ENCODE measurements at regions not wholly inside any gene's neighbourhood (a gene's known extent, or its start where the extent isn't known, plus 50 kb on each side); places are given as distances from the start of the nearest gene placed in this dataset.

GRCh38 chr1:58857680-58858673 is 74.1 kb upstream of the JUN start:
- no peak overlapping the region for H2AFZ ChIP-seq (ENCODE audit: low read length)
- no peak for TF ChIP-seq FOSL1 (IDR thresholded peaks at IDR 0.05; ENCODE audit: insufficient read depth, low read depth, low read length)
- no peak for TF ChIP-seq CBX8 (IDR thresholded peaks at IDR 0.05; ENCODE audit: borderline replicate concordance, low read depth, low read length)
- TF ChIP-seq CBX5 (IDR thresholded peaks at IDR 0.05; ENCODE audit: low read depth, low read length): no peak
- TF ChIP-seq TBP (IDR thresholded peaks at IDR 0.05; ENCODE audit: low read depth, low read length): no peak

More at GRCh38 chr1:58857680-58858673, 74.1 kb upstream of the JUN start:
- H2BK12ac ChIP-seq (ENCODE audit: low read depth, low read length): peak overlapping the region; percentile 21; the same call in 1 of the 2 replicates
- no peak overlapping the region for H4K91ac ChIP-seq (replicated peaks; ENCODE audit: insufficient read length, low read length)
- no peak overlapping the region for H3K23ac ChIP-seq (ENCODE audit: insufficient read length)
- no peaks in the 10 kb centered on the region for H4K20me1 ChIP-seq (replicated peaks in 1 of 2; ENCODE audit: control insufficient read depth in 1 of 2, insufficient read depth in 2 of 2, low read length in 2 of 2)
- DNase-seq (ENCODE audit: low read depth in 1 of 2, low spot score in 2 of 2) (no peak), FAIRE-seq (no peak)
- no peak overlapping the region for H3K9ac ChIP-seq (replicated peaks in 1 of 4; ENCODE audit: extremely low read depth in 1 of 4, low read depth in 3 of 4, low read length in 3 of 4)
- H3K4me3 ChIP-seq (ENCODE audit: extremely low read depth in 1 of 4, insufficient read depth in 2 of 4, low read depth in 3 of 4, low read length in 4 of 4): no peak overlapping the region
- ChIA-PET CTCF (ENCODE audit: partially characterized antibody) (interaction anchor here (1.1 to 1.6 kb wide), 5 partner anchors 11 to 448 kb away, joined by 3 to 4 read pairs (median 3); no protein-coding TSS in a partner anchor), POLR2A (ENCODE audit: partially characterized antibody) (interaction anchor here (1.2 kb wide), 1 partner anchor 17 kb away, joined by 3 read pairs; no protein-coding TSS in a partner anchor)
- no peak overlapping the region for H2BK20ac ChIP-seq (ENCODE audit: low read length)
- H3K27me3 ChIP-seq (replicated peaks in 1 of 4; ENCODE audit: control insufficient read depth in 3 of 4, extremely low read depth in 1 of 4, insufficient read depth in 3 of 4, low read length in 3 of 4): peaks cover 0 to 2% (median 0%) of the 10 kb centered on the region in 4 experiments; a peak in 1 of 7 replicates
- no peaks in the 10 kb centered on the region for H3K36me3 ChIP-seq (ENCODE audit: control insufficient read depth in 2 of 4, insufficient read depth in 4 of 4, low read length in 3 of 4)
- H2BK120ac ChIP-seq (replicated peaks; ENCODE audit: low read depth, low read length): no peak overlapping the region
- no peak overlapping the region for H3K27ac ChIP-seq (ENCODE audit: low read depth, low read length)
- H3K79me1 ChIP-seq (ENCODE audit: low read depth, low read length): no peaks in the 10 kb centered on the region
- H2BK5ac ChIP-seq (ENCODE audit: low read depth, low read length): no peak overlapping the region
- H3K4me2 ChIP-seq (ENCODE audit: insufficient read depth in 1 of 2, low read depth in 2 of 2, low read length in 2 of 2): no peak overlapping the region
- H3K14ac ChIP-seq (ENCODE audit: insufficient read length): no peak overlapping the region
- no peak overlapping the region for H2AK5ac ChIP-seq (ENCODE audit: low read depth, low read length)
- peaks cover 0 to 12% (median 5%) of the 10 kb centered on the region in 4 experiments; a peak in 4 of 7 replicates for H3K4me1 ChIP-seq (replicated peaks in 1 of 4; ENCODE audit: control insufficient read depth in 3 of 4, insufficient read depth in 4 of 4, low read length in 3 of 4)
- H3K18ac ChIP-seq (ENCODE audit: extremely low read depth, low read length): no peak overlapping the region
- H3K79me2 ChIP-seq (ENCODE audit: control insufficient read depth in 1 of 2, insufficient read depth in 2 of 2, low read length in 2 of 2): no peaks in the 10 kb centered on the region
- no peaks in the 10 kb centered on the region for H3K9me3 ChIP-seq (ENCODE audit: insufficient read depth in 2 of 2, low read depth in 1 of 2, low read length in 1 of 2)
- no peak overlapping the region for H4K8ac ChIP-seq (ENCODE audit: extremely low read depth, insufficient read depth, low read length)
- no peak overlapping the region for H3K4ac ChIP-seq (replicated peaks; ENCODE audit: insufficient read length, low read depth, low read length)
- WGBS, 2 experiments (ENCODE audit: extremely low coverage in 1 of 2, insufficient coverage in 1 of 2, insufficient read length in 1 of 2, insufficient replicate concordance in 2 of 2, low coverage in 1 of 2, low lambda C conversion rate in 2 of 2, missing lambda C conversion rate in 1 of 2): 84% methylated on average over 3 of the region's 3 CpGs; no CpG with 5 or more reads in 1 of the 2 experiments
- no peak overlapping the region for H2BK15ac ChIP-seq (ENCODE audit: low read length)
- H4K5ac ChIP-seq (ENCODE audit: insufficient read length, low read depth, low read length): no peak overlapping the region
- no peak overlapping the region for H3K56ac ChIP-seq (replicated peaks; ENCODE audit: insufficient read length, low read depth, low read length)
- H3K23me2 ChIP-seq (ENCODE audit: low read depth, low read length): no peaks in the 10 kb centered on the region; the same call in 1 of the 2 replicates

Measured in H1 (cell line).